NT2/D1 (cell line): ENCODE measurements at regions not wholly inside any gene's neighbourhood (a gene's known extent, or its start where the extent isn't known, plus 50 kb on each side); places are given as distances from the start of the nearest gene placed in this dataset.
"Not testable (repeated sequence)": the region's sequence is repeated elsewhere in the genome, so short reads cannot be mapped to it uniquely, and the experiment has no call there.

Experiments
- DNase-seq: peaks from one replicate; pipeline ENCODE4 v3.0.0-alpha.2; 2011; ENCODE audit warnings: low read depth, low spot score
- H3K27me3 ChIP-seq: 2 replicates; pipeline ENCODE4 v1.6.0; 2011; ENCODE audit warnings: mild to moderate bottlenecking; ENCODE audit not compliant: insufficient read length, insufficient read depth
- H3K36me3 ChIP-seq: 2 replicates; pipeline ENCODE4 v1.6.1; 2011; ENCODE audit warnings: mild to moderate bottlenecking, low read length, mixed read lengths; ENCODE audit not compliant: insufficient read depth, insufficient read length
- H3K4me1 ChIP-seq: 2 replicates; pipeline ENCODE4 v1.5.1; 2011; ENCODE audit not compliant: insufficient read depth, insufficient read length
- H3K4me3 ChIP-seq: 2 replicates; pipeline ENCODE4 v1.5.1; 2011; ENCODE audit warnings: low read depth; ENCODE audit not compliant: insufficient read length
- H3K9ac ChIP-seq: 2 replicates; pipeline ENCODE4 v1.6.0; 2011; ENCODE audit warnings: low read depth; ENCODE audit not compliant: insufficient read length
- H3K9me3 ChIP-seq: 2 replicates; pipeline ENCODE4 v1.5.1; 2011; ENCODE audit warnings: mild to moderate bottlenecking, low read length; ENCODE audit not compliant: insufficient read depth
- SUZ12 ChIP-seq: IDR thresholded peaks from 2 replicates; pipeline ENCODE4 v1.6.1; 2011; ENCODE audit not compliant: insufficient read length, insufficient read depth; ENCODE audit errors: extremely low read depth
- YY1 ChIP-seq: IDR thresholded peaks from 2 replicates; pipeline ENCODE4 v1.6.1; 2011; ENCODE audit not compliant: insufficient read length, insufficient read depth
- ZNF274 ChIP-seq: IDR thresholded peaks from 2 replicates; pipeline ENCODE4 v1.6.1; 2011; ENCODE audit warnings: mild to moderate bottlenecking, low read depth, low read length

- no peak overlapping the region for H3K4me3 ChIP-seq
- H3K36me3 ChIP-seq: peaks cover 2% of the 10 kb centered on the region
- TF ChIP-seq ZNF274 (no peak), YY1 (no peak), SUZ12 (no peak)
- H3K9ac ChIP-seq: no peak overlapping the region
- H3K4me1 ChIP-seq: peaks cover 3% of the 10 kb centered on the region
- no peak for DNase-seq
- H3K9me3 ChIP-seq: peaks cover 7% of the 10 kb centered on the region; the same call in 1 of the 2 replicates
- no peaks in the 10 kb centered on the region for H3K27me3 ChIP-seq
Observed at GRCh38 chr20:19874040-19874727, 116.1 kb downstream of the RIN2 start.

- Histone ChIP-seq H3K27me3 (no peaks in the 10 kb centered on the region), H3K36me3 (peaks cover 2% of the 10 kb centered on the region), H3K4me3 (no peak overlapping the region), H3K4me1 (peaks cover 3% of the 10 kb centered on the region), H3K9ac (no peak overlapping the region), H3K9me3 (peaks cover 7% of the 10 kb centered on the region; the same call in 1 of the 2 replicates)
- TF ChIP-seq ZNF274 (no peak), SUZ12 (no peak), YY1 (no peak)
- DNase-seq: no peak
Observed at GRCh38 chr20:19875376-19876221, 117.5 kb downstream of the RIN2 start.

GRCh38 chr20:19876828-19877460 lies 118.9 kb downstream of the RIN2 start:
- TF ChIP-seq ZNF274: no peak
- no peak for TF ChIP-seq SUZ12
- TF ChIP-seq YY1: no peak
- Histone ChIP-seq H3K9me3 (peaks cover 7% of the 10 kb centered on the region; the same call in 1 of the 2 replicates), H3K9ac (no peak overlapping the region), H3K36me3 (peaks cover 2% of the 10 kb centered on the region), H3K4me1 (peaks cover 3% of the 10 kb centered on the region), H3K4me3 (no peak overlapping the region), H3K27me3 (no peaks in the 10 kb centered on the region)
- no peak for DNase-seq

- not testable (repeated sequence) for H3K36me3 ChIP-seq, DNase-seq, H3K27me3 ChIP-seq, H3K9me3 ChIP-seq, H3K9ac ChIP-seq, H3K4me1 ChIP-seq, H3K4me3 ChIP-seq
Observed at GRCh38 chr20:19879874-19880255, 121.8 kb downstream of the RIN2 start.

GRCh38 chr20:19880256-19881079 lies 122.4 kb downstream of the RIN2 start:
- TF ChIP-seq YY1 (no peak), SUZ12 (no peak), ZNF274 (no peak)
- H3K4me3 ChIP-seq: no peak overlapping the region

GRCh38 chr20:19881080-19881840 lies 123.2 kb downstream of the RIN2 start:
- no peak overlapping the region for H3K9ac ChIP-seq
- H3K4me3 ChIP-seq: no peak overlapping the region
- no peaks in the 10 kb centered on the region for H3K27me3 ChIP-seq
- no peaks in the 10 kb centered on the region for H3K9me3 ChIP-seq
- TF ChIP-seq SUZ12 (no peak), ZNF274 (no peak), YY1 (no peak)
- peaks cover 4% of the 10 kb centered on the region for H3K4me1 ChIP-seq
- DNase-seq: no peak
- H3K36me3 ChIP-seq: no peaks in the 10 kb centered on the region

More at GRCh38 chr20:19880256-19881079, 122.4 kb downstream of the RIN2 start:
- Histone ChIP-seq H3K27me3 (no peaks in the 10 kb centered on the region), H3K9ac (no peak overlapping the region), H3K4me1 (peaks cover 3% of the 10 kb centered on the region), H3K9me3 (no peaks in the 10 kb centered on the region), H3K36me3 (no peaks in the 10 kb centered on the region)
- no peak for DNase-seq
